ENCODE measurements at regions not wholly inside any gene's neighbourhood (a gene's known extent, or its start where the extent isn't known, plus 50 kb on each side); places are given as distances from the start of the nearest gene placed in this dataset.
"Not testable (repeated sequence)": the region's sequence is repeated elsewhere in the genome, so short reads cannot be mapped to it uniquely, and the experiment has no call there.

DNA sequence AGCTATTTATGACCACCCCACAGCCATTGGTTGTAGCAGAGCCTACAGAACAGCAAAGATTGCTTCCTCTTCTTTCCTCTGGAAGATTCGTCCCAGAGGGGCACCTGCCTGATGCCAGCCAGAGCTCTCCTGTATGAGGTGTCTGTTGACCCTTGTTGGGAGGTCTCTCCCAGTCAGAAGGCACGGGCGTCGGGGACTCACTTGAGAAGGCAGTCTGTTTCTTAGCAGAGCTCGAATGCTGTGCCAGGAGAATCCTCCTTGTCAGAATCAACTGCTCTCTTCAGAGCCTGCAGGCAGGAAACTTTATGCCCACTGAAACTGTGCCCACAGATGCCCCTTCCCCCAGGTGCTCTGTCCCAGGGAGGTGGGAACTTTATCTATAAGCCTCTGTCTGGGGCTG, 479.5 kb upstream of the IZUMO3 start:
- DNase-seq = no peak

DNA sequence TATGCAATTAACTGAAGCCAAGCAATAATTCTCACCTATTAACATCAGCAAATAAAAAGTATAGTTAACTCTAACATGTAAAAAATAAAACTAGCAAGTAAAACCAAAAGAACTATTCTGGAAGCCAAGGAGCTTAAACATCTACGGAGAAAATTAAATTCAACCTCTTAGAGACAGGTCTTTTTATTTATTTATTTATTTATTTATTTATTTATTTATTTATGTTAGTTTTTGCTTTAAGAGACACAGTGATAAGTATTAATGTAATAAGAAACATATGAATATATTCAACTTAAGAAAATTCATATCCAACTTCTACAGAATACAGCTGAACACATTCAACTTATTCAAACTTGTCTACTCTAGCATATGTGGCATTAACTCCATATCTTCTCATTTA, 472.1 kb upstream of the IZUMO3 start:
- DNase-seq = no peak

DNA sequence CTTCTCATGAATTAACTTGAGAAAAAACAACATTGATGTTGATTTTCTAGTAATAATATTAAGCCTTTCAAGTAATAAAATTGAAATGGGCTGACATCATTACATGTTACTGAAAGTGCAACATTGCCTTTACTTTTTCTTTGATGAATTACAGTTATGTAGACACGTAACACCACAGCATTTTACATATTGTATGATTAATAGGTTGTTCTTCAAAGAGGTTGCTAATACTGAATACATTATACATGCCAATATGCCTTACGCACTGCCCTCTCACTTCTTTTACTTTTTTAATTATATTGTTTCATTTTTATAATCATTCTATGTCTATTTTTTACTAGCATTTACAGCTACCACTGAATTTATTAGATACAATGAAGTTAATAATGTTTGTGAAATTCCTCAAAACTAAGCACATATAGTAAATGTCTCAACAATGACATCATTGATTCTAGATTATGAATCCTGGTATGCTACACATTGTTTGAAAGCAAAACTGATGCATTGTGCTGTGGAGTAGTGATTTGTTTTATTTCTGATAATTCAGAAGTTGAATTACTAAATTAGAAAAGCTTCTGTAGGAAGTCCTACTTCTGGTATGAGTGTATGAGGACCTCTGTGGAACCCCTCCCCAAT, 464.4 kb upstream of the IZUMO3 start:
- no peak for DNase-seq

DNA sequence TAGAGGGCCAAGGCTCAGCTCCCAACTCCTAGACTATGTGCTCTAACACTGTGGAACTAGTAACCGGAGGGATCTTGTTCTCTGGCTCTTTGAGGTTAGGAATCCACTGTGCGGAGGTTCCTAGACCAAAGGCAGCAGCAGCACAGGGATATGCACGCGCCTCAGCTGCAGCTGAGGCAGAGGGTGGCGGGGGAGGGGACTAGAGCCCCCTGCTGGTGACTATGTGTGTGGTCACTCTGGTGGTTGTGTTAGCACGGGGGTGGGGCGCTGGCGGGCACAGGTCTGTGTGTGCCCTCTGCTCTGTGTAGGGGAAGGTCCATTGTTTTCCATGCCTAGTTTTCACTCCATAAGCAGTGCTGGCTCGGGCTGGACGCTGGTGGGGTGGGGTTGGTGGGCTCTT, 458.0 kb upstream of the IZUMO3 start:
- DNase-seq = no peak

DNA sequence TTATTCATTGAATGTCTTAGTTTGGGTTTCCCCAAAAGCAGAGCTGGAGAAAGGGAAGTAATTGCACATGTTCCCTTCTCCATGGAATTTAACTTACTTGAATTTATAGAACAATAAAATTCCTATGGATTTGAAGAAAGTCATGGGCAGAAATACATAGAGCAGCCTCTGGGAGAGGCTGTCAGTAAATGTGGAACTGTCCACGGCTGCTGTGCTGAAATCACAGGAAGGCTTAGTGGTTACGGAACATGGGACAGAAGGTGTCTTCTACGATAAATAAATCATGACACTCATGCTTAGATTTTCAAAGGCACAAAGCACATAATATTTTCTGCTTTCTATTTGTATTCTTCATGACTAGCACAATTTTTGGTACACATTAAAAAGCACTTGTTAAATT, 440.6 kb upstream of the IZUMO3 start:
- DNase-seq = no peak

DNA sequence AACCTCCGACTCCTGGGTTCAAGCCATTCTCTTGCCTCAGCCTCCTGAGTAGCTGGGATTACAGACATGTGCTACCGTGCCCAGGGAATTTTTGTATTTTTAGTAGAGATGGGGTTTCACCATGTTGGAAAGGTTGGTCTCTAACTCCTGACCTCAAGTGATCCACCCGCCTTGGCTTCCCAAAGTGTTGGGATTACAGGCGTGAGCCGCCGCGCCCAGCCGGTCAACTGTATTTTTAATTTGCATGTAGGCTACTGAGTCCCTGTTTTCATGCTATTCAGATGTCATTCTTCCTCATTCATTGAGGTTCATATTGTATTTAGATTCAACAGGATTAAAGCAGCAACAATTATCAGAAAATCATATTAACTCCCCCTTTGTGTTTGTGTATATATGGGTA, 425.1 kb upstream of the IZUMO3 start:
- not testable (repeated sequence) for DNase-seq

DNA sequence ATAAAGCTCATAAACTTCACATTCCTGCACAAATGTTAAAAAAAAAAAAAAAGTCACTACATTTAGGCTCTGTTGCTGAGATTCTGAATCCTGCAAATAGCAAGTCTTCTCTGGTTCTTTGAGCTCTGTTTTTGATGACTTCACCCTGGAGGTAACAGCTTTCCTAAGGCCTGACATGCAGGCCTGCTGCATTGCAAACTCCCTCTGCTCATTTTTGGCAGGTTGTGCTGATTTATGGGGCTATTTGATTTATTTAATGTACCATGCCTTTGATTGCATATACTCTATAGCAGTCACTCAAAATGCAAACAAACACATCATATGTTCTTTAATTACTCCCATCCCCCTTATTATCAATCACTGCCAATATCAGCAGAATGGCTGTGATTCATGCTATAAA, 416.1 kb upstream of the IZUMO3 start:
- no peak for DNase-seq

DNA sequence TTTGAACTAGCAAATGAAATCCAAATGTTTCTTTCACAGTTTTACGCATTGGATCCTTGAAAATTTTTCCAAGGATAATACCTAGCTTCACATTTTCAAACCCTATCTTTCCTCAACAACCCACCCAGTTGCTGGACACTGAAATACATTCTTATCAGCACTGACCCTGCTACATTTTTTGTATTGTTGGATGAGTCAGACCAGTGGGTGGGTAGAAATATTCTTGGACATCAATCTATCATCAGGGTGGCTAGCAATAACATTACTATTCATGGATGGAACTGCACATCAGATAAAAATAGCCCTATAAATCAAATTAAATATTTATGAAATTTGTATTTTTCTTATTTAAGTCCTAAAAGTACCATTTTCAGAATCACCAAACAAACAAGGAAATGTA, 407.4 kb upstream of the IZUMO3 start:
- no peak for DNase-seq

DNA sequence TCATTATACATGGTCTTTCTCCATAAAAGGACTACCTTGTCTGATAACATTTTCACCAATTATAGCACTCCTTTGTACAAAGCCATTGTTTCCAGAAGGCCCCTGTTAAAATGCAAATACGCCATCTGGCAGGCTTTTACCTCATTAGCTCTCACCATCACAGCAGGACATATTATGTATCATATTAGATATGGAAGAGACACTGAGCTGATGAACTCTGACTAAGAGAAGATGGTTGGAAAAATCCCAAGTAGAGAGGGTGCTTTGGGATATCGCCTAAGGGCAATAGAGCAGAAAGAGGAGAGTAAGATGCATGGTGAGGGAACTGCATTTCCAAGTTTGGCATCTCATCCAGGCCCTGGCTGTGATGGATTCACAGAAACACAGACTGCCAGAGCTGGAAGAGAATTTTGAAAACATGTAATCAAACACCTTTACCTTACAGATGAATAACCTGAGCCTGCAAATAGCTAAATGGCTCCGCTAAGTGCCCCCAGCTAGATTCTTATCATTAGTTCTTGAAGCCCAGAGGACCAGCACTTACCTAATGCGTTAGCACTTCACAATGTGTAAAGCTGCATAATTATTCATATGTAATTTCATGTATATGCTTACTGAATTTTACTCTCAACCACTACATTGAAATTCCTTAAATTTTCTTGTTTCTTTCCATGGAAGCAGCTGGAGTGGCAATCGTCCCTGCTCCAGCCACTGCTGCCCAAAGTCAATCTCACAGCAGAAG, 393.6 kb upstream of the IZUMO3 start:
- DNase-seq = peak; percentile 86 to 94

DNA sequence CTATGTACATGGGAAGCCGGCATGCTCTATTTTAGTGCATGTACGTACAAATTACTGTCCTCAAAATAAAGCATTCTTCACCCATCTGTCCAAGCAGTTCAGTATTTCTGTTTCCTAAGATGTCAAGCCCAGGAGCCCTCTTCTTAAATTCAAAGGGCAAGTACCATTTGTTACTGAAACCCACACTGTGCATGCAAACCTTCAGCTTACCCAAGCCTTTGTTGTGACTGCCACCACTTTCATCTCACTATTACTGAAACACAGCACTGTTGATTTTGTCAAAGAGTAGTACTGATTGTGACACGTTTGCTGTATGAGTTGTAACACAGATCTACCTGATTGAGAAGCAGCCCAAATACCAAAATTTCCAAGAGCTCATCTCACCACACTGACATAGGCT, 390.4 kb upstream of the IZUMO3 start:
- DNase-seq = no peak

DNA sequence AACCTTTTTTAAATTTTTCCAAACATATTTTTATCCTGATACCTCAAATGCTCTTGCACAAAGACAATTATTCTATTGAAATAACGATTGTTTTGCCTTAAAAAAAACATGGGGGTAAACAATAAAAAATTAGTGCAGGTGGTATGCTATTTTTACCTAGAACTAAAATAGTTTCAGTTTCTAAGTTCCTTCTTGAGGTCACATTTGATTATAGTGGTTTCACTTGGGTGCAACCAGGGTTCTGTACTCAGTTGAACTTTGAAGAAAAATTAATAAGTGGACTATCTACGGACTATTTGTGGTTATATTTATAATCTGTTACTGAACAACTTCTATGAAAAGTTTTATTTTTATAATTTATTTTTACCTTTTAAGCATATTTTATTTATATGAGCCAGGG, 387.1 kb upstream of the IZUMO3 start:
- DNase-seq = no peak

DNA sequence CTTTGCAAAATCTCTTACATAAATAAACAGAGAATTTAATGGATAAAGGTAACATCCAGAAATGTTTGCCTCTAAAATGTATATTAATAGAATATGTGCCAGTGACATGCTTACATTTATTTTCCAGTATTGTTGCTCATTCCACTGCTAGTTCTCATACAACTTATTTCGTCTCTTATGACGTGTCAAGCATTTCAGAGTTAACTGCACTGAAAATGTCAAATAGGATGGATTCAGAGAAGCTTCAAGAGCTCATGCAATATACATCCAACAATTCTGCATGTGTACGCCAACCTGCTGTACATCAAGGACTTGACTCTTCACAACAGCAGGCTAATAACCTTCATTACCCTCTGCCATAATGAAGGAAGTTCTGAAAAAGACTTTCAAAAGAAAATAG, 386.2 kb upstream of the IZUMO3 start:
- no peak for DNase-seq

DNA sequence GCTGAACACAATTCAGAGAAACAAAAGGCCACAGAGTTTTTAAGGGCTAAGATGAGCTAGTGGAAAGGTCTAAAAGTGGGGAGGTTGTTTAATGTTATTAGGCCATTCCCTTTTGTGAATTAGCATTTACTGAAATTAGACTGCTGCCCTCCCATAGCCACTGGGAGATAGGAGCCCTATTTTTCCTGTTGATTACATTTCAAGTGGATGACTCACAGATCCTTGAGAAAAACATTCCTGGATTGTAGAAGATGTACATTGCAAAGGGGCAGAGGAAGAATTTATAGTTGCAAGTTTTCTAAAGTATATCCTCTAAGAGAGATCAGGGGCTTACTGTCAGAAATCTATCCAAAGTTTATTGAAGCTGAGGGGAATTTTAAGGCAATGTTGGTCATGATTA, 367.1 kb upstream of the IZUMO3 start:
- no peak for DNase-seq

DNA sequence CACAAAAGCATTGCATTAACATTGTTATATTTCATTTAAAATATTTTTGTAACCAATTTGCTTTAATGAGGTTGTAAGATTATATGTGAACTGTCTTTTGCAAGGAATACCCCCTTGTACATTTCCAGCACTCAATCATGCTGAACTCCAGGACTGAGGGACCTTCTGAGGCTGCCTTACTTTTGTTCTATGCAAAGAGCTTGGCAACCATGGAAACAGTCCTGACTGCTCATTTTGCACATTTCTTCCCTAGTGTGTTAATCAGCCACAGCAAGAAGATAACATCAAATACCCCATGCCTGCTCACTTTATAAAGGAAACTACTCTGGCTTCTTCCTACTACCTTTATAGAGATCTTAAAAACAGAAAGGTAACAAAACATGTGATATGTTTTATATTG, 355.6 kb upstream of the IZUMO3 start:
- no peak for DNase-seq

DNA sequence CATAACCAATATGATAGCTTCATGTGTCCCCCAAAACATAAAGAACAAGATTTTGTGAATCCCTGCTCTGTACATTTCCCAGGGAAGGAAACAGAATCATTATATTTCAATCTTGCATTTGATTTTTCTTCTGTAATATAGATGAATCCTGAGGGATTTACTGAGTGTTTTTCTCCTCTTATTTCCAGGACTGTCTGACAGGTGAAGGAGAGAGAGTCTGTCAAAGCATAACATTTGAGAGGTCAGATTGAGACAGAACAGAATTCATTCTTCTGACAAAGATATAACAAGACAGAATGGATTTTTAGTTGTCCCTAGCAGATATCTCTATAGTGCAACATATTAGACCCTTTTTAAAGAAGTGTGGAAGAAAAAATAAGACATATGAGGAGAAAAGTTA, 354.5 kb upstream of the IZUMO3 start:
- DNase-seq = no peak

DNA sequence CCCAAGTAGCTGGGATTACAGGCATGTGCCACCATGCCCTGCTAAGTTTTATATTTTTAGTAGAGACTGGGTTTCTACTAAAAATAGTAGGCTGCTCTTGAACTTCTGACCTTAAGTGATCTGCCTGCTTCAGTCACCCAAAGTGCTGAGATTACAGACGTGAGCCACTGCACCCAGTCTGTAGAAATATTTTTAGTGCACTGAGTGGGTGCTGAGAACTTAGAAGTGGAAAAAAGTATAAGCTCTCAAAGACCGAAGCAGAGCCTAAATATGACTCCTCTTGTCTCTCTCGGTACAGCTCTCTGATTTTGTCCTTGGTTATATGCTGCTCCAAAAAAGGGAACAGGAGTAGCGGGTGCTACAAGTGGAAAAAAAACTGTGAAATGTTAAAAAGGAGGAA, 353.8 kb upstream of the IZUMO3 start:
- no peak for DNase-seq

DNA sequence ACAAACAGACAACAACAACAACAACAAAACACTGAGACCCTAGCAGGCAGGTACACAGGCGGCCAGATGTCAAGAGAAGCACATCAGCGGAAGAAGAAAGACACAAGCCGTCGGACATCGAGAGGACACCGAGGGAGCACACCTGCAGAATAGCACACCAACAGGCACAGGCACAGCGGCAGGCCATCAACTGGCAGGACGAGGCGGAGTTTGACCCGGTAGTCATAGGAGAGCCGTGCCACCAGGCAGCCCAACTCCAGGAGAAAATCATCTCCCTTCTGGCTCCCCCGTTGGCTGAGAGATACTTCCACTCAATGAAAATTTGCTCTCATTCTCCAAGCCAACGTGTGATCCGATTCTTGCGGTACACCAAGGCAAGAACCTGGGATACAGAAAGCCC, 352.1 kb upstream of the IZUMO3 start:
- DNase-seq = no peak

DNA sequence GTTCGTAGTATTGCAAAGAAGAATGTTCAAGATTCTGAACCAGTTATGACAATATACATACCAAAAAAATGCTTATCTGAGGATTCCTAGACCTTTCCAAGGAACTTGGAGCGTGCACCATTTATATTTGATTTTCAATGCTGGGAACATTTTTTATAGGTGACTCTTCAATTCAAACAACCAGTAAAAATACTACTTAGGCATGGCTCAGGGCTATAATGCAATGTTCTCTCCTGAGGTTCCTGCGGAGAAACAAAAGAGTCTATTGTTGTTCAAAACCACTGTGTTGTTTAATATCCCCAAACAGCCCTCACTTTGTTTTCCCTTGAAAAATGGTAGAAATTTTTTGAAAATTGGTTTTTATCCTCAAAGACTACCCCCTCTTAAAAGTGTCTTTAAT, 335.7 kb upstream of the IZUMO3 start:
- DNase-seq = no peak

DNA sequence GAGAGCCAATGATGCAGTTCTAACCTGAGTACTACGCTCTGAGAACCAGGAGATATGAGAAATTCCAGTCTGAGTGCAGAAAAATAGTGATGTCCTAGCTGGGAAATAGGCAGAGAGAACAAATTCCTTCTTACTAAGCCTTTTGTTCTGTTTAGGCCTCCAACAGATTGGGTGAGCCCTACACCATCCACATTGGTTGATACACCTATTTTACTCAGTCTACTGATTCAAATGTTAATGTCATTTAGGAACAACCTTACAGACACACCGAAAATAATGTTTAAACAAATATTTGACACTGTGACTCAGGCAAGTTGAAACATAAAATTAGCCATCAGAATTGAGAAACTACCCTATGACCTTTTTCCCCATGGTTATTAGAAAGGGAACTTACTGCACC, 333.9 kb upstream of the IZUMO3 start:
- no peak for DNase-seq

DNA sequence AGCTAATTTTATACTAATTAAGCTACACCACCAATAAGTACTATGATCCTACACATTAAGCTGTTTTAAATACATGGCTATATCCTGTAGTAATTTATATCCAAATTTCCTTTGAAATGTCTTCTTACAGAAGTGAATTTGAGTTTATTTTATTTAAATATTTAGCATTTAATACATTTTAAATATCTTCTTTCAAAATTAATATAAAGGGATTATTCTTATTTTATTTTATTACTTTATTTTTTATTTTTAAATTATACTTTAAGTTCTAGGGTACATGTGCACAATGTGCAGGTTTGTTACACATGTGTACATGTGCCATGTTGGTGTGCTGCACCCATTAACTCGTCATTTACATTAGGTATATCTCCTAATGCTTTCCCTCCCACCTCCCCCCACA, 310.9 kb upstream of the IZUMO3 start:
- not testable (repeated sequence) for DNase-seq

DNA sequence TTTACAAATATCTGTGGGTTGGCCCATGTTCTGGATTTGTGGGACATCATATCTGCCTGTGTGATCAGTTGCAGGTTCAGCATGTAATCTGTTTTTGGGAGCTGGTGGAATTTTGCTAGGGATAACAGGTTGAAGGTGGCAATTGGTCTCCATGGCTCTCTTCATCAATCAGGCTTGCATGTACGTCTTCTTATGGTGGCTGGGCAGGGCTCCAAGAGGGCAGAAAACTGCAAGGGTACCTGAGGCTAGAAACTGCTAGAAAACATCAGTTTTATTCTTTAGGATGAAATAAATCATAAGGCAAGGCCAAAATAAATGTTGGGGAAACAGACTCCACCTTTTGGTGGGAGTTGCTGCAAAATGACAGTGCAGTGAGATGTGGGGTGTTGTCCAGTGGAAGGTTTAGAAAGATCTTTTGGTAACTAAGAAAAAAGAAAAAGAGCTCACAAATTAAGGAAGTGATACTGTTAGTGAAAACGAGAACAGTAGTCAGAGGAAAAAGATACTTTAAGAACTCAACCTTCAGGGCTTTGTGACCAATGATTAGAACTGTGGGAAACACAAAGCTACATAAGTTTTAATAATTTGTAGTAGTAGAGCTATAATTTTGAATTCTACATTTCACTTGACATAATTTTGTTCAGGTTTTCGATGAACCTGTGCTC, 300.7 kb upstream of the IZUMO3 start:
- DNase-seq = no peak

DNA sequence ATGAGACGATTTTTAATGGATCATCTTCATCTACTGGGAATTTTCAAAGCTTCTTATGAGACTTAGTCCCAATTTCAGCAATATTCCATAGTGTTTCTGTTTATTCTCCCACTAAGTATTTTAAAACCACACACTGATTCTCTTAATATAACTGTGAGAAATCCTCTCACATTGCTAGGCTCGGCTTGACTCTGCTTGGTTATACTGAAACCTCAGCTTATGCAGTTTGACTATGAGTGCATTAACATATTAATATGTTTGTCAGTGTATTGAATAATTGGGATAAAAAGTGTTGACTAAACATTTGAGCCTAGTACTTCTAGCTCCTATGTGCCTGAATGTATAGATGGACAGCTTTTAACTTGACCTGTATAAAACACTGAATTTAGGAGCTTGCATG, 298.5 kb upstream of the IZUMO3 start:
- no peak for DNase-seq

DNA sequence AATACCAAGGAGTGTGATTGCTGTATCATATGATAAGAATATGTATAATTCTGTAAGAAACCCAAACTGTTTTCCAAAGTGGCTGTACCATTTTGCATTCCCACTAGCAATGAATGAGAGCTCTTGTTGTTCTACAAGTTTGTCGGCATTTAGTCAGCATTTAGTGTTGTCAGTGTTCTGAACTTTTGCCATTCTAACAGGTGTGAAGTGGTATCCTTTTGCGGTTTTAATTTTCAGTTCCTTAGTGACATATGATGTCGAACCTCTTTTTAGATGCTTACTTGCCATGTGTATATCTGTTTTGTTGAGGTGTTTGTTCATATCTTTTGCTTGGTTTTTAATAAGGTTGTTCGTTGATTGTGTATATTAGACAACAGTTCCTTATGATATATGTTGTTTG, 296.3 kb upstream of the IZUMO3 start:
- DNase-seq = no peak

DNA sequence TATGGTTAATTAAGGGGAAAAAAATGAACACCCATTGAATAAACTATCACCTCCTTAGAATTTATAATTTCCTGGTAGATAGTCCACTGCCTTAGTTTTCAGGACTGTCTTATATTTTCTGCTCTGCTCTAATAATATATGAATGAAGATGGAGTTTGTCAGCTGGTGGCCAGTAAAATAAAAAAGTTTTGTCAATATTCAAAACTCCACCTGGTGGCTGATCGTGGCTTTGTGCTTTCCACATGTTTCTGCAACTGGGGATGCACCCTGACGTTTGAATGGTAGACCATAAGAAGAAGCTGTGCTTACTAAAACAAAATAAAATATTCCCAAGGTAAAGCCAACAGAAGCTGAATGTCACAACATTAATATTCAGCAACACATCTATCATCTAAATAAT, 286.6 kb upstream of the IZUMO3 start:
- peak in 1 of 2 experiments; percentile 23 for DNase-seq

DNA sequence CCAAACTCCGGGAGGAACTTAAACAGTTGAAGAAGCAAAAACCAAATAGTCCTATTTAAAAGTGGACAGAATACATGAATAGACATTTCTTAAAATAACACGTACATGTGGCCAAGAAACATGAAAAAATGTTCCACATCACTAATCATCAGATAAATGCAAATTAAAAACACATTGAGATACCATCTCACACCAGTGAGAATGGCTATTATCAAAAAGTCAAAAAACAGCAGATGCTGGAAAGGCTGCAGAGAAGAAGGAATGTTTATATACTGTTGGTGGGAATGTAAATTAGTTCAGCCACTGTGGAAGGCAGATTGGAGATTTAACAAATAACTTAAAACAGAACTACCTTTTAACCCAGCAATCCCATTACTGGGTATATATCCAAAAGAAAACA, 283.0 kb upstream of the IZUMO3 start:
- DNase-seq = no peak

Data from NCI-H524 (cell line).